GM06990 (cell line): ENCODE measurements at regions not wholly inside any gene's neighbourhood (a gene's known extent, or its start where the extent isn't known, plus 50 kb on each side); places are given as distances from the start of the nearest gene placed in this dataset.

ENCODE experiments used
- DNase-seq: peaks from one replicate; pipeline ENCODE4 v3.0.0-alpha.2; 2011; ENCODE audit not compliant: insufficient read length; ENCODE audit errors: extremely low read depth
- H3K27me3 ChIP-seq: replicated peaks from 2 replicates; pipeline ENCODE4 v1.6.0; 2011; ENCODE audit warnings: low read length; ENCODE audit not compliant: control insufficient read depth, insufficient read depth
- H3K36me3 ChIP-seq: 2 replicates; pipeline ENCODE4 v1.5.1; 2011; ENCODE audit warnings: low read length; ENCODE audit not compliant: control insufficient read depth, insufficient read depth
- H3K4me3 ChIP-seq: replicated peaks from 2 replicates; pipeline ENCODE4 v1.5.1; 2011; ENCODE audit warnings: low read depth, mild to moderate bottlenecking, control low read depth, low read length
- TF ChIP-seq, protein P1 (sequence below): IDR thresholded peaks from 2 replicates; pipeline ENCODE4 v1.5.1; 2011; ENCODE audit warnings: low read length, control low read depth, mild to moderate bottlenecking, inconsistent platforms; ENCODE audit not compliant: insufficient read depth, poor library complexity, severe bottlenecking

DNA sequence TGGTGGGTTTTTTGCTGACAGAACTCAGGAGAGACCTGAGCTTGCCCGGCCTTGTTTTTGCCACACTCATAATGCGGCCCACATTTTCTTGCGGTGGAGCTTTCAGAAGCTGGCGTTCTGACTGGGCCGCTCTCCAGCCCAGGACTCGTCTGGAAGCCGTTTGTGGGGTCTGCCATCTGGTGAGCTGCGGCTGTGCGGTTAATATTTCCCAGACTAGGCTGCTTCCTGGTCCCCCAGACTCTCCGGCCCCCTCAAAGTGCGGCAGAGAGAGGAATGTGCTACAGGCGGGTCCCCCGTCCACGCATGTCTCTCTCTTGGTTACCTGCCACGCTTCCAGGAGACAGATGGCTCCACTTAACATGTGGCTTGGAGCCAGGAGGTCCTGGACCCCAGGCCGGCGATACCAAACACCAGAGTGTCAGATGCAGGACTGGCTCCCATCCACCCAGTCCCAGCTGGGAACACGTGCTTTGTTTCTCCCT, 128.9 kb upstream of the PMEPA1 start:
- DNase-seq: no peak
- TF ChIP-seq, protein P1, sequence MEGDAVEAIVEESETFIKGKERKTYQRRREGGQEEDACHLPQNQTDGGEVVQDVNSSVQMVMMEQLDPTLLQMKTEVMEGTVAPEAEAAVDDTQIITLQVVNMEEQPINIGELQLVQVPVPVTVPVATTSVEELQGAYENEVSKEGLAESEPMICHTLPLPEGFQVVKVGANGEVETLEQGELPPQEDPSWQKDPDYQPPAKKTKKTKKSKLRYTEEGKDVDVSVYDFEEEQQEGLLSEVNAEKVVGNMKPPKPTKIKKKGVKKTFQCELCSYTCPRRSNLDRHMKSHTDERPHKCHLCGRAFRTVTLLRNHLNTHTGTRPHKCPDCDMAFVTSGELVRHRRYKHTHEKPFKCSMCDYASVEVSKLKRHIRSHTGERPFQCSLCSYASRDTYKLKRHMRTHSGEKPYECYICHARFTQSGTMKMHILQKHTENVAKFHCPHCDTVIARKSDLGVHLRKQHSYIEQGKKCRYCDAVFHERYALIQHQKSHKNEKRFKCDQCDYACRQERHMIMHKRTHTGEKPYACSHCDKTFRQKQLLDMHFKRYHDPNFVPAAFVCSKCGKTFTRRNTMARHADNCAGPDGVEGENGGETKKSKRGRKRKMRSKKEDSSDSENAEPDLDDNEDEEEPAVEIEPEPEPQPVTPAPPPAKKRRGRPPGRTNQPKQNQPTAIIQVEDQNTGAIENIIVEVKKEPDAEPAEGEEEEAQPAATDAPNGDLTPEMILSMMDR: no peak
- Histone ChIP-seq H3K4me3 (no peak overlapping the region), H3K27me3 (peaks cover 6% of the 10 kb centered on the region), H3K36me3 (no peaks in the 10 kb centered on the region)

DNA sequence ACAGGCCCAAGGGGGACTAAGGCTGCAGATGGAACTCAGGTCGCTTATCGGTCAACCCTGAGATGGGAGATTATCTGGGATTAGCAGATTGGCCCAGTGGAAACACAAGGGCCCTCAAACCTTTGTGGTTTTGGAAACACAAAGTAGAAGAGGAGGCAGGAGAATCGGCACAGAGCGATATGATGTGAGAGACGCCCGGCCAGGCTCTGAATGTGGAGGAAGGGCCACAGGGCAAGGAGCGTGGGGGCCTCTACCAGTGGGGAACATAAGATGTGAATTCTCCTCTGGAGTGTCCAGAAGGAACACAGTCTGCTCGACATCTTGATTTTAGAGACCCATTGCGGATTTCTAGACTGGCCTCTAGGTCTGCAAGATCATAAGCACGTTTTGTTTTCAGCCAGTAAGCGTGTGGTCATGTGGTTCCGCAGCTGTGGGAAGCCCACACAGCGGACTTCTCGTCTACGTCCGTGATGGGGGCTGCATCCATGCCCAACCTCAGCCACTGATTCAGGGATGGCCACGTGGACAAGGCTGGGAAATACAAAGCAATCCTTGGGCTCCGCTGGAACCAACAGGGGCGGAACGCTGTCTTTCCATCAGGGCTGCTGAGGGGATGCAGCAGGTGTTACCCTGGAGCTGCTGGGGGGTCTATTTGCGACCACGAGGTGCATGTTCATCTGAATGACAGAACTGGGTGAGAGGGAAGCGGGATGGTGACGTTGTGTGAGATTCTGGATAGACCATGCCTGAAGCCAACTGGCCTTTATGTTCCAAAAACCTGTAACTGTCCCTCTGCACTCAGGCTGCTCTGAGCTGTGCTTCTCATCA, 127.6 kb upstream of the PMEPA1 start:
- H3K27me3 ChIP-seq: peaks cover 6% of the 10 kb centered on the region
- TF ChIP-seq, protein P1: no peak
- no peak for DNase-seq
- H3K36me3 ChIP-seq: no peaks in the 10 kb centered on the region
- no peak overlapping the region for H3K4me3 ChIP-seq

DNA sequence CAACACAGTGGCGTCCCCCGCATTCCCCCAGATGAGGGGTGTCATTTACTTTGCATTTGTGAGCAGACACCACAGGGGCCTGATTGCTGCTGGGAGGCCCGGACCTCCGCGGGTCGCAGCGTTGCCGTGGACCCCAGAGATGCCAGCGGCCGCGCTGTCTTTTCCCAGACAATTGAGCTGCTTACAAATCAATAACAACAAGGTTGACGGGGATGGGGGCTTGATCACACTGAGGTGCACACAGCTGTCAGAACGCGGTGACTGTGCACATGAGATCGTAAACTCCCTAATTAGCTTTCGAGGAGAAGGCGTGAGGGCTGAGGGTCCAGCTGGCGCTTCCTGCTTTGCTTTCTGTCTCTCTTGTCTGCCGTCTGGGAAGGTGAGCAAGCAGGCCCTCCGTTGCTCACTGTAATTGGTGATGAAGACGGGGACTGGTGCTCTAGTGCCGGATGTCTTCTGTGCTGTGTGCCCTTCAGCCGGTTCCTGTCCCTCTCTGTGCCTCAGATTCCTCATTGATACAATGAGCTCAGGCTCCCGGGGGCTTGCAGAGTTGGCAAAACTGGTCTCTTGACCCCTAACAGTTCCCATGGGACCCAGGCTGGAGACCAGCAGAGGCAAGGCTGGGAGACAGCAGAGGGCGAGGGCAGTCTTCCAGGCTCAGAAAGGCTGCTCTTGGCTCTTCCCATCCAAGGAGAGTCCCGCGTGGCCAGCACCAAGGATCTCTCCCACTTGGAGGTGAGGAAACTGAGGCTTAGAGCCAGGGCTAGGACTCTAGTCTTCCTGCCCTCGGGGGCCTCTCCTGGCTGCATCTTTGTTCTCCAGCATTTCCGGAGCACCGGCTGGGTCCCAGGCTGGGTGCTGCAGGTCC, 126.0 kb upstream of the PMEPA1 start:
- H3K36me3 ChIP-seq: no peaks in the 10 kb centered on the region
- TF ChIP-seq, protein P1: no peak
- H3K4me3 ChIP-seq: no peak overlapping the region
- peaks cover 4% of the 10 kb centered on the region for H3K27me3 ChIP-seq
- DNase-seq: no peak

DNA sequence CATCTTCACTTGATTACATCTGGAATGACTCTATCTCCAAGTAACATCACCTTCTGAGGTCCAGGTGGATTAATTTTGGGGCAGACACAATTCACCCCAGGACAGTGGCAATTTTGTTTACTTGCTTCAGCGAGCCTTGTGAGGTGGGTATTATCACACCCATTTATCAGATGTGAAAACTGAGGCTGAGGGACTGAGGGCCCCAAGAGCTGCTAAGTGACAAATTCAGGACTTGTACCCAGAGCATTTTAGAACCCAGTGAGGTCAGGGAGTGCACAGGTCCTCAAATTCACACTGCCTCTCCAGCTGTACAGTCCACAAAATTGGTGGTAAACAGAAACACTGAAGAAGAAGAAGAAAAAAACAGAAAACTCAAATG, 125.2 kb upstream of the PMEPA1 start:
- Histone ChIP-seq H3K27me3 (peaks cover 4% of the 10 kb centered on the region), H3K4me3 (no peak overlapping the region), H3K36me3 (no peaks in the 10 kb centered on the region)
- TF ChIP-seq, protein P1: no peak
- DNase-seq: no peak

DNA sequence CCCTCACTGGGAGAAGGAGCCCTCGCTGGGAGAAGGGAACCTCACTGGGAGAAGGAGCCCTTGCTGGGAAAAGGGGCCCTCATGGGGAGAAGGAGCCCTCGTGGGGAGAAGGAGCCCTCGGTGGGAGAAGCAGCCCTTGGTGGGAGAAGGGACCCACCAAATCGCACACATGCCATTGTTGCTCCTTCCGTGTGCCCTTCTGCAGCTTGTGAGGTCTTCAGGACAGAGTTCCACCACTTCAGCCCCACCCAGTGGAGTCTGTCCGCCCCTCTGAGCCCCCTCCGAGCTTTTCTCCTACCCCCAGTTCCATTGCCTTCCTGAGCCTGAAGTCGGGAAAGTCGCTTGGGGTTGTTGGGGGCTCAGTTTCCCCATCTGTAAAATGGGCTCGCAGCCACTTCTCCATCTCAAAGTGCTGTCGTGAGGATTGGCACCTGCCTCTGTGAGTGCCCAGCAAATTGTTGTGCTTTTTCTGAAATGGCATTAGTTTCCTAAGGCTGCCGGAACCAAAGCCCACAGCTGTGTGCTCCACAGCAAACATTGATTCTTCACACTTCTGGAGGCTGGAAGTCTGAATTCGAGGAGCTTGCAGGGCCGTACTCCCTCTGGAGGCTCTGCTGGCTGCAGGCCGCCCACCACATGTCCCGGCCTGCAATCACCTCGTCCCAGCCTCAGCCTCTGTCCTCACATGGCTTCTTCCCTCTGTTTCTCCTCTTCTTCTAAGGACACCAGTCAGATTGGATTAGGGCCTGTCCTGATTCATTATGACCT, 124.7 kb upstream of the PMEPA1 start:
- H3K4me3 ChIP-seq: no peak overlapping the region
- DNase-seq: no peak
- peaks cover 4% of the 10 kb centered on the region for H3K27me3 ChIP-seq
- TF ChIP-seq, protein P1: no peak
- no peaks in the 10 kb centered on the region for H3K36me3 ChIP-seq
